Fibroblast of villous mesenchyme (primary cell): ENCODE measurements at regions not wholly inside any gene's neighbourhood (a gene's known extent, or its start where the extent isn't known, plus 50 kb on each side); places are given as distances from the start of the nearest gene placed in this dataset.
A peak's percentile ranks its signal among the peaks of the same experiment; 100 is the strongest.

Experiments
- DNase-seq: peaks from one replicate; pipeline ENCODE4 v3.0.0-alpha.2; 2010; ENCODE audit warnings: low read depth
- H3K4me3 ChIP-seq: 2 replicates; pipeline ENCODE4 v1.5.1; 2011; ENCODE audit warnings: low read depth, mild to moderate bottlenecking, low read length
- TF ChIP-seq, protein P1 (sequence below): IDR thresholded peaks from 2 replicates; pipeline ENCODE4 v1.5.1; 2012; ENCODE audit warnings: low read depth, mild to moderate bottlenecking, low read length; ENCODE audit not compliant: insufficient read depth

DNA sequence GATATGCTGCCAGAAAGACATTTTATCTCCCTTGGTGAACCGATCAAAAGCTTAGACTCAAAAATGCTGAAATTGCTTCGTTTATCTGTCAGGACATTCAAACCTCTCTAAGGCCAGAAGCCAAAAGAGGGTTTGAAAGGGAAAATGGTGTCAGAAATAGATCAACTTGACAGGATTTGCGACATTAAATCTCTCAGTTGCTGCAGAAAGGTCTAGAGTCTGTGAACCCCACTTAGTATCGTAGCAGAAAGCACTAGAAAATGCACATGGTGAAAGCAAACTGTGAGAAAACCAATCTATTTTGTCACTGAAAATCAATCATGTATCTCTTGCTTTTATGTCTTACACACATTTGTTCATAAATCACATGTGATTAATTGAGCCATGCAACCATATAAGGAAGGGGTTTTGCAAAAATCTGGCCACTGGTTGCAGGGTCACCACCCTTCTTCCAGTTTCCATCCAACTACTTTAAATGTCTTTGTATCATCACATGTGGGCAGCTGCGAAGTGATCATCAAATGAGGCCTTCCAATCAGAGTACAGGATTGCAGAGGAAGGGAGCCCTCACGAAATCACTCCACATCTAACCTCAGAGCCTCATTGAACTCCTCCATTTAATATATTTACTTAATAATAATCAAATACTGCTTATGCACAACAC, 347.2 kb upstream of the ANXA10 start:
- DNase-seq: no peak
- TF ChIP-seq, protein P1, sequence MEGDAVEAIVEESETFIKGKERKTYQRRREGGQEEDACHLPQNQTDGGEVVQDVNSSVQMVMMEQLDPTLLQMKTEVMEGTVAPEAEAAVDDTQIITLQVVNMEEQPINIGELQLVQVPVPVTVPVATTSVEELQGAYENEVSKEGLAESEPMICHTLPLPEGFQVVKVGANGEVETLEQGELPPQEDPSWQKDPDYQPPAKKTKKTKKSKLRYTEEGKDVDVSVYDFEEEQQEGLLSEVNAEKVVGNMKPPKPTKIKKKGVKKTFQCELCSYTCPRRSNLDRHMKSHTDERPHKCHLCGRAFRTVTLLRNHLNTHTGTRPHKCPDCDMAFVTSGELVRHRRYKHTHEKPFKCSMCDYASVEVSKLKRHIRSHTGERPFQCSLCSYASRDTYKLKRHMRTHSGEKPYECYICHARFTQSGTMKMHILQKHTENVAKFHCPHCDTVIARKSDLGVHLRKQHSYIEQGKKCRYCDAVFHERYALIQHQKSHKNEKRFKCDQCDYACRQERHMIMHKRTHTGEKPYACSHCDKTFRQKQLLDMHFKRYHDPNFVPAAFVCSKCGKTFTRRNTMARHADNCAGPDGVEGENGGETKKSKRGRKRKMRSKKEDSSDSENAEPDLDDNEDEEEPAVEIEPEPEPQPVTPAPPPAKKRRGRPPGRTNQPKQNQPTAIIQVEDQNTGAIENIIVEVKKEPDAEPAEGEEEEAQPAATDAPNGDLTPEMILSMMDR: no peak
- no peak overlapping the region for H3K4me3 ChIP-seq

DNA sequence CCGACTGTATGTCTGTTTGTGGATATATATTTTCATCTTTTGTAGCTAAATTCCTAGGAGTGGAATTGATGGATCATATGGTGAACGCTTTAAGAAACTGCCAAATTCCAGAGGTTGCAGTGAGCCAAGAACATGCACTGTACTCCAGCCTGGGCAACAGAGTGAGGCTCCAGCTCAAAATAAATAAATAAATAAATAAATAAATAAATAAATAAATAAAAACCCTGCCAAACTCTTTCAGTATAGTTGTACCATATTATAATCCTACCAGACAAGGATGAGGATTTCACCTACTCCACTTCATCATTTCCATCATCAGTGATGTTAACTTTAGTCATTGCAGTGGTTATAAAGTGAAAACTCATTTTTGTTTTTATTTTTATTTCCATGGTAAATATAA, 325.1 kb upstream of the ANXA10 start:
- no peak for DNase-seq
- H3K4me3 ChIP-seq: no peak overlapping the region
- TF ChIP-seq, protein P1: no peak

DNA sequence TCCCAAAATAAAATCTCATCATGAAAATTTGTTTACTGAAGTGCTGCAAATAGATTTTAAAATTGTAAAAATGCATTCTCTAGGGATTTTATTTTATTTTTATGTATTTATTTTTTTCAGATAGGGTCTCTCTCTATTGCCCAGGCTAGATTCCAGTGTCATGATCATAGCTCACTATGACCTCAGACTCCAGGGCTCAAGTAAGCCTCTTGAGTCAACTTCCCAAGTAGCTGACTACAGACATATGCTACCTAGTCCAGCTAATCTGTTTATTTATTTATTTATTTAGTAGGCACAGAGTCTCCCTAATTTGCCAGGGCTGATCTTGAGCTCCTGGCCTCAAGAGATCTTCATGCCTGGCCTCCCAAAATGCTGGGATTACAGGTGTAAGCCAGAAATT, 317.7 kb upstream of the ANXA10 start:
- no peak for DNase-seq
- TF ChIP-seq, protein P1: no peak
- H3K4me3 ChIP-seq: no peak overlapping the region

DNA sequence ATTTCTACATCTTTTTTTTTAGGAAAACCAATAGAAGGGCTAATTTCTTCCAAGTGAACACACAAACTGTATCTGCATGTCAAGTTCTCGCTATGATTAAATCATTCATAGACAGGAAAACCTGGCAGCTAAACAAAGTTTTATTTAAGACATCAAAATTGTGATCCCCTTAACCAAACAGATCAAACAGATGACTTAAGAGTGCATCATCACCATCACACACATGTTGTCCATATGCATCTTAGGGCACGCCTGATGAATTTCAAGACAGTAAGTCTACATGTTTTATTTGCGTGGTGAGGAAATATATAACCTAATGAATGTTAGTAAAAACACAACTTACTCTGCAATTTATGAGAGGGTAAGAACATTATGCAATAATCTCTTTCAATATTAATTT, 317.0 kb upstream of the ANXA10 start:
- H3K4me3 ChIP-seq: no peak overlapping the region
- TF ChIP-seq, protein P1: no peak
- peak; percentile 4 for DNase-seq

DNA sequence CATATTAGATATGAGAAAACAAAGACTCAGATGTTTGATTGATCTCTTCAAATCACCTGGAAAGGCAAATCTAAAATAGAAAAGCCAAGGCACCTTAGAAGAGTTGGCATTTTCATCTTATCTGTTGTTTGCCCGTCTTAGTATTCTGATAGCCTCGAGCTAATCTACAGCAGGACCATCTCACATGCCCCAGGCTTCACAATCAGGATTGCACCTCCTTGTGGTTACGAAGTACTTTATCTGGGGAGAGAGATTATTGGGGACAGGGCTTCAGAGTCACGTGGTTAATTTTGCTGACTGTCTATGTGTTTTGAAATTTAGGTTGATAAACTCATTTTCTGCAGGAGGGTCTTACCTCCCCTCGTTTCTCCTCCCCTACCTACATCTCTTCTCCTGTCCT, 313.1 kb upstream of the ANXA10 start:
- TF ChIP-seq, protein P1: no peak
- no peak for DNase-seq
- H3K4me3 ChIP-seq: no peak overlapping the region

DNA sequence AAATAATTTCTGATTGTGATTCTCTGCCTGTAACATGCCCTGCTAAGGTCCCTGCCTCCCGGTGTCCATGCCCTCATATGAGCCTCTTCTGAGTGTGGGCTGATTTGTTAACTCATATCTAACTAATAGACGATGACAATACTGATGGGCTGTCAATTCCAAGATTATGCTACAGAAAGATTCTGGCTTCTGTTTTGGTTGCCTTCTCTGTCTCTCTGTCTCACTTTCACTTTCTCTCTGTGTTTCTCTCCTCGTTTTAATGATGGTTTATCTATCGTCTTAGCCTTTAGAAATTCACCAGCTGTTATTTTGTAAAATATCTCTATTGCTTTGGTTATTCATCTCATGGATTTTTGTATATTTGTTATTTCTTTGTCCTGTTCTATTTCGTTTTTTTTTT, 312.5 kb upstream of the ANXA10 start:
- H3K4me3 ChIP-seq: peak overlapping the region; percentile 35

DNA sequence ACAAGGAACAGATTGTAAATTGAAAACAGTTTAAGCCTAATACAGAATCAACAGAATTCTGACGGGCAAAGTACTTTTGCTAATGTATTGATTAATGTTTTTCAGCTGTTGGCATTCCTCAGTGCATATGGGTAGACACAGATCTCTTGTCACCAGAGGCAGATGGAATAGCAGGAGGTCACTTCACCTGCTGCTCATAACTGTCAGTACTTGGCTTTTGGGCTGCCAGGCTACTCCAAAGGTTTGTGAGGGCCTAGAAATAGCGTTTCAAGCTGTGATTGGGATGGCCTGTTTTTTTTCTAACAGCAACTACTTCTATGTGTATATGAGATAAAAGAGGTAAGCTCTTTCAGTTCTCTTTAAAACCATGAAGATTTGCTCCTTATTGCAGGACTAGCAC, 307.5 kb upstream of the ANXA10 start:
- TF ChIP-seq, protein P1: no peak
- DNase-seq: no peak
- no peak overlapping the region for H3K4me3 ChIP-seq

More for the DNA sequence above, 312.5 kb upstream of the ANXA10 start:
- no peak for DNase-seq
- TF ChIP-seq, protein P1: no peak
